DOHH2 (cell line): ENCODE measurements at regions not wholly inside any gene's neighbourhood (a gene's known extent, or its start where the extent isn't known, plus 50 kb on each side); places are given as distances from the start of the nearest gene placed in this dataset.

Experiments
- H3F3A ChIP-seq: fragments of 200-600 bp; sonication (generic), shearing (Covaris generic); 2 replicates; pipeline ENCODE4 v1.6.0; 2016; ENCODE audit warnings: antibody characterized with exemption, mild to moderate bottlenecking; ENCODE audit not compliant: control insufficient read depth, insufficient read depth
- H3K27ac ChIP-seq: fragments of 200-600 bp; sonication (generic); 2 replicates; pipeline ENCODE4 v1.5.1; 2014; ENCODE audit warnings: low read depth, mild to moderate bottlenecking, low read length, moderate library complexity
- H3K27me3 ChIP-seq: fragments of 200-600 bp; sonication (generic); 2 replicates; pipeline ENCODE4 v1.6.1; 2014; ENCODE audit warnings: mild to moderate bottlenecking, low read length, mixed read lengths; ENCODE audit not compliant: control insufficient read depth
- H3K36me3 ChIP-seq: fragments of 200-600 bp; sonication (generic); 2 replicates; pipeline ENCODE4 v1.6.1; 2014; ENCODE audit warnings: mild to moderate bottlenecking, low read length, moderate library complexity, mixed read lengths; ENCODE audit not compliant: control insufficient read depth
- H3K4me1 ChIP-seq: fragments of 200-600 bp; sonication (generic); 2 replicates; pipeline ENCODE4 v1.6.1; 2014; ENCODE audit warnings: mild to moderate bottlenecking, low read length, mixed read lengths; ENCODE audit not compliant: control insufficient read depth
- H3K4me2 ChIP-seq: fragments of 200-600 bp; sonication (generic); 2 replicates; pipeline ENCODE4 v1.6.0; 2014; ENCODE audit warnings: mild to moderate bottlenecking, low read length, moderate library complexity
- H3K4me3 ChIP-seq: fragments of 200-600 bp; sonication (generic); 2 replicates; pipeline ENCODE4 v1.5.1; 2014; ENCODE audit warnings: mild to moderate bottlenecking, low read length, mixed read lengths
- H3K79me2 ChIP-seq: fragments of 200-600 bp; sonication (generic); 2 replicates; pipeline ENCODE4 v1.6.1; 2014; ENCODE audit warnings: mild to moderate bottlenecking, low read length, mixed read lengths; ENCODE audit not compliant: control insufficient read depth
- H3K9me2 ChIP-seq: fragments of 200-600 bp; sonication (generic); replicated peaks from 2 replicates; pipeline ENCODE4 v1.6.1; 2014; ENCODE audit warnings: mild to moderate bottlenecking, low read length, mixed read lengths; ENCODE audit not compliant: control insufficient read depth
- H3K9me3 ChIP-seq: fragments of 200-600 bp; sonication (generic); 2 replicates; pipeline ENCODE4 v1.6.1; 2014; ENCODE audit warnings: antibody characterized with exemption, low read length, mixed read lengths; ENCODE audit not compliant: control insufficient read depth, insufficient read depth
- H4K20me1 ChIP-seq: fragments of 200-600 bp; sonication (generic); 2 replicates; pipeline ENCODE4 v1.6.0; 2014; ENCODE audit warnings: low read depth, mild to moderate bottlenecking, antibody characterized with exemption, low read length, moderate library complexity; ENCODE audit not compliant: control insufficient read depth, insufficient read depth
- CTCF ChIP-seq: fragments of 200-600 bp; sonication (generic); IDR thresholded peaks from one replicate; pipeline ENCODE4 v1.5.1; 2014; ENCODE audit warnings: antibody characterized with exemption, mild to moderate bottlenecking, low read depth, low read length; ENCODE audit not compliant: poor library complexity, severe bottlenecking
- EZH2phosphoT487 ChIP-seq: fragments of 200-600 bp; sonication (generic); IDR thresholded peaks from 2 replicates; pipeline ENCODE4 v1.6.1; 2017; ENCODE audit warnings: borderline replicate concordance, mild to moderate bottlenecking, antibody characterized with exemption, low read length, moderate library complexity, mixed read lengths

GRCh38 chr13:21996049-21996448 is 325.2 kb downstream of the FGF9 start:
- Histone ChIP-seq H3K9me3 (peaks cover 4% of the 10 kb centered on the region; the same call in 1 of the 2 replicates), H3K27me3 (no peaks in the 10 kb centered on the region), H3K79me2 (no peaks in the 10 kb centered on the region), H4K20me1 (no peaks in the 10 kb centered on the region), H3K4me1 (no peaks in the 10 kb centered on the region), H3K4me2 (no peak overlapping the region), H3K36me3 (no peaks in the 10 kb centered on the region), H3K4me3 (no peak overlapping the region), H3F3A (no peaks in the 10 kb centered on the region), H3K9me2 (no peaks in the 10 kb centered on the region), H3K27ac (no peak overlapping the region)
- TF ChIP-seq CTCF (no peak), EZH2phosphoT487 (no peak)

GRCh38 chr13:21997726-21998125 is 326.9 kb downstream of the FGF9 start:
- Histone ChIP-seq H3K27me3 (no peaks in the 10 kb centered on the region), H3K27ac (no peak overlapping the region), H3K79me2 (no peaks in the 10 kb centered on the region), H4K20me1 (no peaks in the 10 kb centered on the region), H3K9me2 (no peaks in the 10 kb centered on the region), H3K36me3 (no peaks in the 10 kb centered on the region), H3F3A (no peaks in the 10 kb centered on the region), H3K4me2 (no peak overlapping the region), H3K4me1 (no peaks in the 10 kb centered on the region), H3K4me3 (no peak overlapping the region), H3K9me3 (peaks cover 7% of the 10 kb centered on the region; the same call in 1 of the 2 replicates)
- TF ChIP-seq EZH2phosphoT487: no peak
- no peak for TF ChIP-seq CTCF

GRCh38 chr13:21998279-21998990 is 327.6 kb downstream of the FGF9 start:
- Histone ChIP-seq H3K27me3 (no peaks in the 10 kb centered on the region), H3K4me1 (no peaks in the 10 kb centered on the region), H4K20me1 (no peaks in the 10 kb centered on the region), H3K79me2 (no peaks in the 10 kb centered on the region), H3K4me2 (no peak overlapping the region), H3K9me3 (peaks cover 7% of the 10 kb centered on the region; the same call in 1 of the 2 replicates), H3K4me3 (no peak overlapping the region), H3K27ac (no peak overlapping the region), H3K36me3 (no peaks in the 10 kb centered on the region), H3K9me2 (no peaks in the 10 kb centered on the region), H3F3A (no peaks in the 10 kb centered on the region)
- TF ChIP-seq EZH2phosphoT487: no peak
- no peak for TF ChIP-seq CTCF
